ENCODE measurements at regions not wholly inside any gene's neighbourhood (a gene's known extent, or its start where the extent isn't known, plus 50 kb on each side); places are given as distances from the start of the nearest gene placed in this dataset.
"Not testable (repeated sequence)": the region's sequence is repeated elsewhere in the genome, so short reads cannot be mapped to it uniquely, and the experiment has no call there.

- Histone ChIP-seq H3K4me1 (ENCODE audit: low read length) (no peaks in the 10 kb centered on the region), H3K9me3 (replicated peaks; ENCODE audit: insufficient read depth, low read length) (no peaks in the 10 kb centered on the region), H3K79me2 (ENCODE audit: low read length) (no peaks in the 10 kb centered on the region), H3K27ac (ENCODE audit: low read length) (no peak overlapping the region), H4K20me1 (ENCODE audit: insufficient read depth, low read length) (no peaks in the 10 kb centered on the region), H2AFZ (ENCODE audit: low read length) (no peak overlapping the region), H3K9me2 (replicated peaks; ENCODE audit: insufficient read depth, low read length) (no peaks in the 10 kb centered on the region), H3F3A (ENCODE audit: insufficient read depth, low read length) (no peaks in the 10 kb centered on the region), H3K4me3 (ENCODE audit: low read length) (no peak overlapping the region), H3K36me3 (replicated peaks; ENCODE audit: insufficient read depth, low read length) (no peaks in the 10 kb centered on the region), H3K9ac (ENCODE audit: low read length) (no peak overlapping the region), H3K27me3 (replicated peaks; ENCODE audit: insufficient read depth, low read length) (no peaks in the 10 kb centered on the region), H3K4me2 (ENCODE audit: low read depth, low read length) (no peak overlapping the region)
- TF ChIP-seq EZH2phosphoT487 (IDR thresholded peaks at IDR 0.05; ENCODE audit: low read length) (no peak), EZH2 (optimal IDR thresholded peaks at IDR 0.05; ENCODE audit: low read depth, low read length) (no peak), CTCF (IDR thresholded peaks at IDR 0.05; ENCODE audit: low read length) (no peak)
- DNase-seq = no peak
Measured at GRCh38 chr3:27805282-27805681, 83.2 kb upstream of the EOMES start.

GRCh38 chr3:27813255-27813654 is 91.1 kb upstream of the EOMES start:
- Histone ChIP-seq H3F3A (ENCODE audit: insufficient read depth, low read length) (no peaks in the 10 kb centered on the region), H4K20me1 (ENCODE audit: insufficient read depth, low read length) (no peaks in the 10 kb centered on the region), H3K9me2 (replicated peaks; ENCODE audit: insufficient read depth, low read length) (no peaks in the 10 kb centered on the region), H3K27me3 (replicated peaks; ENCODE audit: insufficient read depth, low read length) (no peaks in the 10 kb centered on the region), H3K9ac (ENCODE audit: low read length) (no peak overlapping the region), H3K79me2 (ENCODE audit: low read length) (no peaks in the 10 kb centered on the region), H3K4me2 (ENCODE audit: low read depth, low read length) (no peak overlapping the region), H3K9me3 (replicated peaks; ENCODE audit: insufficient read depth, low read length) (no peaks in the 10 kb centered on the region), H2AFZ (ENCODE audit: low read length) (no peak overlapping the region), H3K4me3 (ENCODE audit: low read length) (no peak overlapping the region), H3K36me3 (replicated peaks; ENCODE audit: insufficient read depth, low read length) (no peaks in the 10 kb centered on the region), H3K27ac (ENCODE audit: low read length) (no peak overlapping the region), H3K4me1 (ENCODE audit: low read length) (no peaks in the 10 kb centered on the region)
- TF ChIP-seq CTCF (IDR thresholded peaks at IDR 0.05; ENCODE audit: low read length) = no peak
- no peak for TF ChIP-seq EZH2phosphoT487 (IDR thresholded peaks at IDR 0.05; ENCODE audit: low read length)
- no peak for TF ChIP-seq EZH2 (optimal IDR thresholded peaks at IDR 0.05; ENCODE audit: low read depth, low read length)
- DNase-seq = no peak

- H3F3A ChIP-seq (ENCODE audit: insufficient read depth, low read length); H3K4me1 ChIP-seq (ENCODE audit: low read length); H3K9me3 ChIP-seq (replicated peaks; ENCODE audit: insufficient read depth, low read length); DNase-seq; H4K20me1 ChIP-seq (ENCODE audit: insufficient read depth, low read length); H3K79me2 ChIP-seq (ENCODE audit: low read length); H3K4me2 ChIP-seq (ENCODE audit: low read depth, low read length); H2AFZ ChIP-seq (ENCODE audit: low read length); H3K27me3 ChIP-seq (replicated peaks; ENCODE audit: insufficient read depth, low read length); H3K4me3 ChIP-seq (ENCODE audit: low read length); H3K27ac ChIP-seq (ENCODE audit: low read length); H3K9me2 ChIP-seq (replicated peaks; ENCODE audit: insufficient read depth, low read length); H3K9ac ChIP-seq (ENCODE audit: low read length); H3K36me3 ChIP-seq (replicated peaks; ENCODE audit: insufficient read depth, low read length): not testable (repeated sequence)
Measured at GRCh38 chr3:27821609-27822008, 99.5 kb upstream of the EOMES start.

- TF ChIP-seq EZH2 (optimal IDR thresholded peaks at IDR 0.05; ENCODE audit: low read depth, low read length) = no peak
- TF ChIP-seq CTCF (IDR thresholded peaks at IDR 0.05; ENCODE audit: low read length) = no peak
- no peak for TF ChIP-seq EZH2phosphoT487 (IDR thresholded peaks at IDR 0.05; ENCODE audit: low read length)
- Histone ChIP-seq H4K20me1 (ENCODE audit: insufficient read depth, low read length) (no peaks in the 10 kb centered on the region), H3K4me3 (ENCODE audit: low read length) (no peak overlapping the region), H3K27me3 (replicated peaks; ENCODE audit: insufficient read depth, low read length) (no peaks in the 10 kb centered on the region), H3K4me1 (ENCODE audit: low read length) (no peaks in the 10 kb centered on the region), H3K4me2 (ENCODE audit: low read depth, low read length) (no peak overlapping the region), H2AFZ (ENCODE audit: low read length) (no peak overlapping the region), H3K79me2 (ENCODE audit: low read length) (no peaks in the 10 kb centered on the region), H3K36me3 (replicated peaks; ENCODE audit: insufficient read depth, low read length) (no peaks in the 10 kb centered on the region), H3K9ac (ENCODE audit: low read length) (no peak overlapping the region), H3F3A (ENCODE audit: insufficient read depth, low read length) (no peaks in the 10 kb centered on the region), H3K9me2 (replicated peaks; ENCODE audit: insufficient read depth, low read length) (no peaks in the 10 kb centered on the region), H3K27ac (ENCODE audit: low read length) (no peak overlapping the region), H3K9me3 (replicated peaks; ENCODE audit: insufficient read depth, low read length) (no peaks in the 10 kb centered on the region)
- DNase-seq = no peak
Measured at GRCh38 chr3:27824312-27825200, 102.4 kb upstream of the EOMES start.
